GM20000 (cell line): ENCODE measurements at regions not wholly inside any gene's neighbourhood (a gene's known extent, or its start where the extent isn't known, plus 50 kb on each side); places are given as distances from the start of the nearest gene placed in this dataset.

ENCODE experiments used
- DNase-seq: peaks from one replicate; pipeline ENCODE4 v3.0.0; 2012; ENCODE audit warnings: low spot score
- TF ChIP-seq, protein P1 (sequence below): IDR thresholded peaks from 2 replicates; pipeline ENCODE4 v1.5.1; 2012; ENCODE audit warnings: mild to moderate bottlenecking, control low read depth; ENCODE audit errors: extremely low read depth, missing control alignments

DNA sequence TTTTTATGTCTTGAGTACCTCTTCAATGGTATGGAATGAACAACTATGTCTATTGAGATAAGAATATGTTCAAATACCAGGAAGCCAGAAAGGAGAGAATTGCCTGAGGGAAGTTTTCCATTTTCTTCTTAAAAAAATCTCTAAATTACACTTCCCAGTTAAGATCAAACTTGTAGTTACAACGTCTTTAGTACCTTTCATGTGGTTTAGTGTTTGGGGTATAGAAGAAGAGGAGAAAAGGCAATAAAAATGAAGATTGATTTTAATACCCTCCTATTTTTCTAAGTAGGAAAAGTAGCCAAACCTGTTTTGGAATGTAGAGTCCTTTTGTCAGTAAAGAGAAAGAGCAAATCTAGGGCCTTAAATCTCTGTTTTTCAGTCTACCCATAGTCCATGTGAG lies 470.0 kb upstream of the SEMA3A start:
- TF ChIP-seq, protein P1, sequence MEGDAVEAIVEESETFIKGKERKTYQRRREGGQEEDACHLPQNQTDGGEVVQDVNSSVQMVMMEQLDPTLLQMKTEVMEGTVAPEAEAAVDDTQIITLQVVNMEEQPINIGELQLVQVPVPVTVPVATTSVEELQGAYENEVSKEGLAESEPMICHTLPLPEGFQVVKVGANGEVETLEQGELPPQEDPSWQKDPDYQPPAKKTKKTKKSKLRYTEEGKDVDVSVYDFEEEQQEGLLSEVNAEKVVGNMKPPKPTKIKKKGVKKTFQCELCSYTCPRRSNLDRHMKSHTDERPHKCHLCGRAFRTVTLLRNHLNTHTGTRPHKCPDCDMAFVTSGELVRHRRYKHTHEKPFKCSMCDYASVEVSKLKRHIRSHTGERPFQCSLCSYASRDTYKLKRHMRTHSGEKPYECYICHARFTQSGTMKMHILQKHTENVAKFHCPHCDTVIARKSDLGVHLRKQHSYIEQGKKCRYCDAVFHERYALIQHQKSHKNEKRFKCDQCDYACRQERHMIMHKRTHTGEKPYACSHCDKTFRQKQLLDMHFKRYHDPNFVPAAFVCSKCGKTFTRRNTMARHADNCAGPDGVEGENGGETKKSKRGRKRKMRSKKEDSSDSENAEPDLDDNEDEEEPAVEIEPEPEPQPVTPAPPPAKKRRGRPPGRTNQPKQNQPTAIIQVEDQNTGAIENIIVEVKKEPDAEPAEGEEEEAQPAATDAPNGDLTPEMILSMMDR: no peak
- DNase-seq: no peak

GRCh38 chr7:84663224-84663623 lies 468.6 kb upstream of the SEMA3A start:
- TF ChIP-seq, protein P1: no peak
- DNase-seq: no peak

DNA sequence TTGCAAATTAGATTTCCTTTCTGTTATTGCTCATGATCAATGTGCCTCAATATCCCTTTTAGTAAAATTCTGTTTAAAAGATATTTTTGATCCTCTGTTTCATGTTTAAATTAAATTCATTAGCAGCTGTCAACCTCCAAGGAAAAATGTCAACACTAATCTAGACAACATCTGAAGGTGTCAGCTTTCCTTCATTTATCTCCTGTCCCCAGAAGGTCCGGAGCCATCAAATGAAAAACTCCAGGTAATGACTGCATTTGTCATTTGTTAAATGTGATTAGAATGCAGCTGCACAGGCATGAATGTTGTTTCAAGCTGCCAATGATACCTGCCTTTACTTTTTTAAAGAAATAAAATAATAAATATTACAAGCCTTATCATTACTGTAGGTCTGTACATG lies 463.7 kb upstream of the SEMA3A start:
- DNase-seq: no peak
- TF ChIP-seq, protein P1: no peak

DNA sequence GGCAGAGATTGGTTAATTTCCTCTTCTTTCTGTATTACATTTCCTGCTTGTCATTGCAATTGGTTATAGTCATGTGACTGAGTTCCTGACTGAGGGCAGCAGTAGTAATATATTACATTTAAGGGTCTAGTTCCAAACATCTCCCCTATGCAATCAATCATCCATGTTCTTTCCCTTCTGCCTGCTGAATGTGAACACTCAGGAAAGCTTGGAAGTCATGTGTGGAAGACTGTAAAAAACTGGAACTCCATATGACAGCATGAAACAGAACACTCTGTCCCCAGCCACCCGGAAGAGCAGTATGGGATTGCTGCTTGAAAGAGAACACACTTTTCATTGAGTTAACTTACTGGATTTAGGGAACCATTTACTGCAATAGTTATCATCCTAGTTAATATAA lies 459.7 kb upstream of the SEMA3A start:
- DNase-seq: no peak
- TF ChIP-seq, protein P1: no peak

DNA sequence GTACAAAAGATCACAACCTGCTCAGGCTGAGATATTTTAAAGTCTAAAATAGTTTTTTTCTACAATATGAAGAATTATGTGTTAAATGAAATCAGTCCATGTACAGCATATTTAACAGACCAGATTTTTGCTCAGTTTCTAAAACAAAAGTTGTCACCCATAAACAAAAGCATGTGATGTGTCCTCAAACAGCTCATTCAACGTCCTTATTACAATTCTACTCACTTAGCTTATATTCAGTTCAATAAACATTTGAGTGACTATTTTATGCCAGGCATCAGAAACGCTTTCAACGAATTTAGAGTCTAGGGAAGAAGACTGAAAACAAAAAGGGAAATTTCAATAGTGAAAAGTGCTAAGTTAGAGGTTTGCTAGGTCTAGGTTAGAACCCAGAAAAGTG lies 457.3 kb upstream of the SEMA3A start:
- DNase-seq: no peak

GRCh38 chr7:84647797-84648757 lies 453.5 kb upstream of the SEMA3A start:
- no peak for DNase-seq
- TF ChIP-seq, protein P1: no peak

More for the DNA sequence above, 457.3 kb upstream of the SEMA3A start:
- TF ChIP-seq, protein P1: no peak

DNA sequence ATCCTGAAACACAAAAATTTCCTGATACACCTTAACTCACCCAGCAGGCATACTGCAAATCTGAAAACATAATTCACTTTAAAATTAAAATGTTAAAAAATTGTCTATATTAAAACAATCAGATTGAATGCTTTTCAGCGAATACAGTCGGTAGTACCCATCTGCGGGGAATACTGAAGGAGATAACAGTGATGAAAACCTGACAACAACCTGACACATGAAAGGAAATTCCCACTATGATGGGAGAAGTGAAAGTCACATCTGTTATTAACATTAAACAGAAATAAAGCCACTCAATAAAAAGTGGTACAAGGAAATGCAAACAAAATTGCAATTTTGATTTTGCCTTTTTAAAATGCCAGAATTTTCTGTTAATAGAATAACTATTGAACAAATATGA lies 448.0 kb upstream of the SEMA3A start:
- TF ChIP-seq, protein P1: no peak
- no peak for DNase-seq
